ENCODE measurements at regions not wholly inside any gene's neighbourhood (a gene's known extent, or its start where the extent isn't known, plus 50 kb on each side); places are given as distances from the start of the nearest gene placed in this dataset.
"Not testable (repeated sequence)": the region's sequence is repeated elsewhere in the genome, so short reads cannot be mapped to it uniquely, and the experiment has no call there.

GRCh38 chr13:44853641-44854040 is 135.6 kb downstream of the NUFIP1 start:
- no peak for FAIRE-seq

DNA sequence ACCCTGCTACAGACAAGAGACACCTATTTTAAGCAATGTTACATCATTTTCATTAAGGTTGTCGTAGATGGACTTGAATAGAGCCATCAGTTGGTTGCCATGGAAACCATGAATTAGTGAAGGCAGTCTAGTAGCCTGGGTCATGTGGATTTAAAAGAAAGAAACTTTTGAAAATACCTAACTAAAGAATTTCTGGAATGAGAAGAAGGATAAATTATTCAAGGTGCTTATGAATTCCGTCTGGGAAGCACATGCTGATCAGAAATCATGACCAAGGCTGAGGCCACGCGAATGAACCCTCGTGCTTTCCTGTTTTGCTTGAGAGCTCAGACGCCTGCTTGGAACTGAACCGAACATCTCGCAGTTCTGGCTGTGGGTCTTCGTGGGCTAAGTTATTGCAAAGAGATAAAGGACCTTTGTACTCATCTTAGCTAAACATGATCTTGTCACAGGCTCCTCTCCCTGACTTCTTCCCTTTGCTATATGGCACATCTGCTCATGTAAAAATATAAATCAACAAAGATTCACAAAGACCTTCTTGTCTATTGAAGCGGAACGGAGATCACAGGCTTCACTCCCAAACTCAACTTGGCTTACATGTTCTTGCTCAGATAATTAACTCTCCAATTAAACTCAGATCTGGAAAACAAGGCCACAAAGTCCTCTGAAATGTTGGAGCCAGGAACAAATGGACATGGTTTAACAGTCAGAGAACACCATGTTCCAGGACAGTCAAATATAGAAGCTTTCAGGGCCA is 140.2 kb downstream of the NUFIP1 start:
- FAIRE-seq = no peak
- DNase-seq (ENCODE audit: low spot score) = no peak

More at GRCh38 chr13:44853641-44854040, 135.6 kb downstream of the NUFIP1 start:
- DNase-seq (ENCODE audit: low spot score) = no peak

DNA sequence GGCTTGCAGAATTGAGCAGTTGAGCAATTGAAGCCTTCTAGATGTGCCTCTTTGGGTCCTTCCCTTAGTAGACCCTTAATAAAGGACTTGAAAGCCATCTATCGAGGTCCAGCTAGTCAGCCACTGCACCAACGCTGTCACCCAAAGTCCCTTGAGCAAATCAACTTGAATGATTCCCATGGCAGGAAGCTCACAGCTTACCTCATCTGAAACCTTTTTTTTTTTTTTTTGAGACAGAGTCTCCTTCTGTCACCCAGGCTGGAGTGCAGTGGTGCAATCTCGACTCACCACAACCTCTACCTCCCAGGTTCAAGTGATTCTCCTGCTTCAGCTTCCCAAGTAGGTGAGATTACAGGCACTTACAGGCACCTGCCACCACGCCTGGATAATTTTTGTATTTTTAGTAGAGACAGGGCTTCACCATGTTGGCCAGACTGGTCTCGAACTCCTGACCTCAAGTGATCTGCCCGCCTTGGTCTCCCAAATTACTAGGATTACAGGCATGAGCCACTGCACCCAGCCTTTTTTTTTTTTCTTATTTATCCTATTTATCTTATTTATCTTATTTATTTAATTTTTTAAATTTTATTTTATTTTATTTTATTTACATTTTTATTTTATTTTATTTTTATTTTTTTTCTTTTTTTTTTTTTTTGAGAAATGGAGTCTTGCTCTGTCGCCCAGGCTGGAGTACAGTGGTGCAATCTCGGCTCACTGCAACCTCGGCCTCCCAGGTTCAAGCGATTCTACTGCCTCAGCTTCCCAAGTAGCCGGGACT is 143.8 kb downstream of the NUFIP1 start:
- not testable (repeated sequence) for FAIRE-seq; DNase-seq (ENCODE audit: low spot score)

DNA sequence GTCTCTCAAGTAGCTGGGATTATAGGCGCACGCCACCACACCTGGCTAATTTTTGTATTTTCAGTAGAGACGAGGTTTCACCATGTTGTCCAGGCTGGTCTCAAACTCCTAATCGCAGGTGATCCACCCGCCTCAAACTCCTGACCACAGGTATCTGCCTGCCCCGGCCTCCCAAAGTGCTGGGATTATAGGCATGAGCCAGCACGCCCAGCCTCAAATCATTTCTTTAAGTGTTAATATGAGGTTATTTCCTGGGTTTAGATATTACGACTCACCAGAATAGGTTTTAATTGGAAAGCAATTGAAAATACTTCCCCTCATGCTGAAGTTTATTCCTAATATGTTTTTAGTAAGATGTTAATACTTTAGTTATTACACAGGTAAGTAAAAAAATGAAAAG is 144.5 kb downstream of the NUFIP1 start:
- DNase-seq (ENCODE audit: low spot score) = no peak
- FAIRE-seq = no peak

DNA sequence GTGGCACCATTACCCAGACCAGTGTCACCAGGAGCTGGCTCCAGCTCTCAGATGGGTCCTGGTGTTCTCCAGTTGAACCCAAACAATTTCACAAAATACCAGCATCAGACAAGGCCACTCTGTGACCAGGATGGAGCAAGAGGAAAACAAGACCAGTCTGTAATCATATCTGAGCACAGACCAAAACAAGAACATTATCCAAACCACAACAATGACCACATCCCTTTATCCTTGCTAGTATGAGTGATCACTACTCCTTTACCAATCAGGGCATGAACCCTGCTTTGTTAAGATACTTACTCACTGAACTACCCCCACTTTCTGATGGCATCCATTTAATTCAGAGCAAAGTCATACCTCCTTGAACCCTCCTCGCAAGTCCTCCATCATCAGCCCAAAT is 145.9 kb downstream of the NUFIP1 start:
- no peak for FAIRE-seq
- DNase-seq (ENCODE audit: low spot score) = no peak

GRCh38 chr13:44842158-44842557 is 147.1 kb downstream of the NUFIP1 start:
- FAIRE-seq (no peak), DNase-seq (ENCODE audit: low spot score) (no peak)

DNA sequence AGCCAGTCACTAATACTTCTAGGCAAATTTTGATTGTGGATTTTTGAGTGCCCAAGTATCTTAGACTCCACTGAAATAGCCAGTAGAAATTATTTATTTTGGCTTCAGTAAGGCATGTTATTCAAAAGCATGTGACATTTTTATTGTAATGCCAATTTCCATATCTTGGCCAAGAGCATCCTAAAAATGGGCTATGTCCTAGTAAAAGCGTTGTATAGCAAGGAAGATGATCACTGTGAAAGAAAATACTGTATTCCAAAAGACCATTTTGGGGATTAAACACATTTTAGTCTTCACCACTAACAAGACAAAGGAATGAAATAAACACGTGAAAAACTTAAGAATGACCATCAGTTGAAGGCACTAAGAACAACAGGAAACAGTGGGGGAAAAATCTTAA is 149.1 kb downstream of the NUFIP1 start:
- no peak for DNase-seq (ENCODE audit: low spot score)
- FAIRE-seq = no peak

GRCh38 chr13:44837250-44837649 is 152.0 kb downstream of the NUFIP1 start:
- FAIRE-seq = no peak
- no peak for DNase-seq (ENCODE audit: low spot score)

DNA sequence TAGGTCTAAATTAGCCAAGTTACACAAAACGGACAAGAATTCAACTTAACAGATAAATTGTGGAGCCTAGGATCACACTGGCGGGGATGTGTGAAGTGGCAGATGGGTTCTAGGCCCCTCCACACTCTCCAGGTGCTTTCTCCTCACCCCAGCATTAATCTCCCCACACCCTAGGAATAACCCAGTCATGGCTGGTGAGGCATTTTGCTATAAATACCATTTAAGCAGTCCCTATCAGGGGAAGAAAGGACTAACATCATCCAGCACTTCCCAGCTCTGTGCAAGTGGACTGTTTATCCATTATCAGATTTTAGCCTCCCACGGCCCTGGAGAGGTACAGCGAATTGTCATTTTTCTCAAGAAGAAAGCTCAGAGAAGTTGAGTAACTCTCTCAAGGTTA is 154.9 kb downstream of the NUFIP1 start:
- DNase-seq (ENCODE audit: low spot score) (no peak), FAIRE-seq (no peak)

- no peak for FAIRE-seq
- no peak for DNase-seq (ENCODE audit: low spot score)
Observed at GRCh38 chr13:44833626-44834025, 155.6 kb downstream of the NUFIP1 start.

- no peak for DNase-seq (ENCODE audit: low spot score)
- no peak for FAIRE-seq
Observed at GRCh38 chr13:44833139-44833538, 156.1 kb downstream of the NUFIP1 start.

DNA sequence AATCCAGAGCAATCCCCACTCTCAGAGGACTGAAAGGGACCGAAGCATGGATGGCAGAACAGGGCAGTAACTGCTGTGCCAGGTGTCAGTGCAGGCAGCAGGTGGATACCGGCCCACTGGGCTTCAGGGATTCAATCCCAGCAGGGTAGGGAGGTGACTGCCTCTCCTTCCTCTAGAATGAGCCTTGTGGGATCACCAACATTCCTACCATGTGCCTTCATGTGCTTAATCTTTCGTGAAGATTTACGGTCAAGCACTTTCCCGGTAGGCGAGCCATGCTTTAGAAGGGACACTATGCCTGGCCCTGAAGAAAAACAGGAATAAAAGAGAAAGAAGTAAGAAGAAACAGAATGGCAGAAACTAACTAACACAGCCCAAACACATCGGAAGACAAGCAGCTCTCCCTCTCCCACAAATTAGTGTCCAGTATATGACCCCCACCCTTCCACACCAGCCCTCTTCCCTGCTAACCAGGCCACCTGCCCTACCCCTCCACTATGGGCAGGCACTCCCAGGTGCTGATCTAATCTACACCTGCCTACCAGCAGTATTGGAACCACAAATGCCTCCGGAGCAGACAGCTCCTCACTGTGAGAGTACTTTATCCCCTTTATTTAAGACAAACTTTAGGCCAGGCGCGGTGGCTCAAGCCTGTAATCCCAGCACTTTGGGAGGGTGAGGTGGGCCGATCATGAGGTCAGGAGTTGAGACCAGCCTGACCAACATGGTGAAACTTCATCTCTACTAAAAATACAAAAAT is 162.5 kb downstream of the NUFIP1 start:
- no peak for DNase-seq (ENCODE audit: low spot score)
- FAIRE-seq = no peak

- FAIRE-seq (no peak), DNase-seq (ENCODE audit: low spot score) (no peak)
Observed at GRCh38 chr13:44825953-44826352, 163.3 kb downstream of the NUFIP1 start.

DNA sequence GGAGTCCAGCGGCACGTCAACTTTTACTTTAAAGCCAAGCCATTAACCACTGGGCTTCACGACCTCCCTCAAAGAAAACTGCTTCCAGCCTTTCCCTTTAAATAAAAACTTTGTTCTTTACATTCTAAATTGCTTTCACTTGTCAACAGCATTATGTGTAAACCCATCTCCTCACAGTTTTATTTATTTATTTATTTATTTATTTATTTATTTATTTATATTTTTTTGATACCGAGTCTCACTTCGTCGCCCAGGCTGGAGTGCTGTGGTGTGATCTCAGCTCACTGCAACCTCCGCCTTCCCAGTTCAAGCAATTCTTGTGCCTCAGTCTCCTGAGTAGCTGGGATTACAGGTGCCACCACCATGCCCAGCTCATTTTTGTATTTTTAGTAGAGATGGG is 165.7 kb downstream of the NUFIP1 start:
- DNase-seq (ENCODE audit: low spot score); FAIRE-seq: not testable (repeated sequence)

DNA sequence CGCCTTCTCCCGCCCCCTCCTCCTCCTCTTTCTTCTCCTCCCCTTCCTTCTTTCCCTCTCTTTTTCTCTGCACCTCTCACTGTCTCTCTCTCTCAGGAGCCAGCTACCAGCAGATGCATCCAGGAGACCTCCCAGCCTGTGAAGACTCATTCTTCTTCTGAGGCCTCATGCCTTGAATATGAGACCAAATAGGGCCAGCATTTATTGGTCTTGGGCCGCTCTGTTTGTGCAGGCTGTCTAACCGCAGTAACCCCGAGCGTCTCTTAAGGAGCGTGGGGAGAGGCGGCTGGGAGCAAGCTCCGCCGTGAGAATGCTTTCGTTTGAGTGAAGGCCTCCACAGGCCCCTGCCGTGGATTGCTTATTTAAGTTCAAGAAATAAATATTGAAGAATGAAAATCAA is 167.0 kb downstream of the NUFIP1 start:
- DNase-seq (ENCODE audit: low spot score) = no peak
- FAIRE-seq = no peak

- no peak for FAIRE-seq
- DNase-seq (ENCODE audit: low spot score) = no peak
Observed at GRCh38 chr13:44819772-44820171, 169.5 kb downstream of the NUFIP1 start.

DNA sequence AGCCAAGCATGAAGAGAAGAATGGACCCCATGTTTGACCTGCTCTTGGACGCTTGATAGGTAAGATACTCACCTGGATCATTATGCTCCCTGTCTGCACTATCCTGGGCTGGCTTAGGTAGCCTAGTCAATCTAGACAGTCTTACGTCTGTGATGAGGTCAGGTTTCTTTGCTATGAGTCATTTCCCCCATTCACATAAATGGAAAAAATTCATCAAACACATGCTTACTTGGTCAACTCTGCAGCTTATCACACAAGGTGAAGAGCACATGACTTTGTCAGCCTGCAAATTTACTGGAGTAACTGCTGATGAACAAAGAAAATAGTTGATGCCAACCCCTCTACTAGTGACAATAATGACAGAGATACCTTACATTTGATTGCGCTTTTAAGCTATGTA is 170.0 kb downstream of the NUFIP1 start:
- no peak for FAIRE-seq
- DNase-seq (ENCODE audit: low spot score) = peak; percentile 61

- DNase-seq (ENCODE audit: low spot score) (no peak), FAIRE-seq (no peak)
Observed at GRCh38 chr13:44818428-44818827, 170.8 kb downstream of the NUFIP1 start.

GRCh38 chr13:44818016-44818415 is 171.3 kb downstream of the NUFIP1 start:
- DNase-seq (ENCODE audit: low spot score) (no peak), FAIRE-seq (no peak)

- peak; percentile 17 for DNase-seq (ENCODE audit: low spot score)
- no peak for FAIRE-seq
Observed at GRCh38 chr13:44817131-44817671, 172.1 kb downstream of the NUFIP1 start.

GRCh38 chr13:44816701-44817100 is 172.6 kb downstream of the NUFIP1 start:
- DNase-seq (ENCODE audit: low spot score) = no peak
- no peak for FAIRE-seq

- FAIRE-seq = no peak
- peak; percentile 88 for DNase-seq (ENCODE audit: low spot score)
Observed at GRCh38 chr13:44815623-44816022, 173.6 kb downstream of the NUFIP1 start.

All from urothelium cell line (cell line).